ENCODE measurements at regions not wholly inside any gene's neighbourhood (a gene's known extent, or its start where the extent isn't known, plus 50 kb on each side); places are given as distances from the start of the nearest gene placed in this dataset.

GRCh38 chr5:44951371-44951770 lies 142.6 kb downstream of the MRPS30 start:
- TF ChIP-seq, protein P1, sequence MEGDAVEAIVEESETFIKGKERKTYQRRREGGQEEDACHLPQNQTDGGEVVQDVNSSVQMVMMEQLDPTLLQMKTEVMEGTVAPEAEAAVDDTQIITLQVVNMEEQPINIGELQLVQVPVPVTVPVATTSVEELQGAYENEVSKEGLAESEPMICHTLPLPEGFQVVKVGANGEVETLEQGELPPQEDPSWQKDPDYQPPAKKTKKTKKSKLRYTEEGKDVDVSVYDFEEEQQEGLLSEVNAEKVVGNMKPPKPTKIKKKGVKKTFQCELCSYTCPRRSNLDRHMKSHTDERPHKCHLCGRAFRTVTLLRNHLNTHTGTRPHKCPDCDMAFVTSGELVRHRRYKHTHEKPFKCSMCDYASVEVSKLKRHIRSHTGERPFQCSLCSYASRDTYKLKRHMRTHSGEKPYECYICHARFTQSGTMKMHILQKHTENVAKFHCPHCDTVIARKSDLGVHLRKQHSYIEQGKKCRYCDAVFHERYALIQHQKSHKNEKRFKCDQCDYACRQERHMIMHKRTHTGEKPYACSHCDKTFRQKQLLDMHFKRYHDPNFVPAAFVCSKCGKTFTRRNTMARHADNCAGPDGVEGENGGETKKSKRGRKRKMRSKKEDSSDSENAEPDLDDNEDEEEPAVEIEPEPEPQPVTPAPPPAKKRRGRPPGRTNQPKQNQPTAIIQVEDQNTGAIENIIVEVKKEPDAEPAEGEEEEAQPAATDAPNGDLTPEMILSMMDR (IDR thresholded peaks at IDR 0.05; ENCODE audit: insufficient read depth, low read depth, low read length), result no peak
- TF ChIP-seq EZH2 (IDR thresholded peaks at IDR 0.05; ENCODE audit: insufficient read depth, low read length), result no peak

Data from astrocyte (in vitro differentiated cells and primary cell).